ENCODE measurements at regions not wholly inside any gene's neighbourhood (a gene's known extent, or its start where the extent isn't known, plus 50 kb on each side); places are given as distances from the start of the nearest gene placed in this dataset.

DNA sequence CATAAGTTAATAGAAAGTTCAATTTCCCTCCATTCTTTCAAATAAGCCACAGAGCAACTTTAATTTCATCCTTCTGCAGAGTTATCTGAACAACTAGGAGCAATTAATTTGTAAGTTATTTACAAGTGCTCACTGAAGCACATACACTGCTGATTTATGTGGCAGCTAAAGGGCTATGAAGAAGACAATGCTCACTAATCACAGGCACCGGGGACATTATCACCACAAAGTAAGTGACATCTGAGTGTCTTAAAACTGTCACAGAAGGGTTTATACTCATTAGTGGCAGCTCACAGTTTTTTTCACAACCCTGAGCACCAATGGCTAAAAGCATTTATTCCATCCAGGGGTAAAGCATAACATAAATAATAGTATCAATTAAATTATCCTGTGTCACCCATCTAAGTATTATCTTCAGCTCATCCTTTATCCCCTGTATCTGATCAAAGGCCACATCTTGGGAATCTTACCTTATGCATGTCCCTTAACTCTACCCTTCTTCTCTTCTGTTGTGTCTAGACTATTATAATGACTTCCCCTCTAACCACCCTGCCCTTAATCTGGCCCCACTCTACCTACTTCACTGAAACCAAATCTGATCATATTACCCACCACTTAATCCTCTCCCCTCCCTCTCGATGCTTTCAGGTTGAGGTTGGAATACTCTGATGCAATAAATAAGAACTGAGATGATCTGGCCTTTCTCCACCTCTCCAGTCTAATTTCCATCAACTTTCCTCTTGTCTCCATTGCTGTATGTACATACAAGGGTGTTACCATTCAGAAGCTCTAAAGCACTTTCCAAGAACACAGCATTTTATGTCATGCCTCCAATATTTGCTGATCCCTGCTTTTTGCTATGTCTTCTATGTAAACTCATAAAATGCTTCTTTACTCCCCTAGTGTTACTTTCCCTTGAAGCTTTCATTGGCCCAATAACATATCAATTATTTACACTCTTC lies 252.7 kb downstream of the CASP12 start:
- TF ChIP-seq, protein P1, sequence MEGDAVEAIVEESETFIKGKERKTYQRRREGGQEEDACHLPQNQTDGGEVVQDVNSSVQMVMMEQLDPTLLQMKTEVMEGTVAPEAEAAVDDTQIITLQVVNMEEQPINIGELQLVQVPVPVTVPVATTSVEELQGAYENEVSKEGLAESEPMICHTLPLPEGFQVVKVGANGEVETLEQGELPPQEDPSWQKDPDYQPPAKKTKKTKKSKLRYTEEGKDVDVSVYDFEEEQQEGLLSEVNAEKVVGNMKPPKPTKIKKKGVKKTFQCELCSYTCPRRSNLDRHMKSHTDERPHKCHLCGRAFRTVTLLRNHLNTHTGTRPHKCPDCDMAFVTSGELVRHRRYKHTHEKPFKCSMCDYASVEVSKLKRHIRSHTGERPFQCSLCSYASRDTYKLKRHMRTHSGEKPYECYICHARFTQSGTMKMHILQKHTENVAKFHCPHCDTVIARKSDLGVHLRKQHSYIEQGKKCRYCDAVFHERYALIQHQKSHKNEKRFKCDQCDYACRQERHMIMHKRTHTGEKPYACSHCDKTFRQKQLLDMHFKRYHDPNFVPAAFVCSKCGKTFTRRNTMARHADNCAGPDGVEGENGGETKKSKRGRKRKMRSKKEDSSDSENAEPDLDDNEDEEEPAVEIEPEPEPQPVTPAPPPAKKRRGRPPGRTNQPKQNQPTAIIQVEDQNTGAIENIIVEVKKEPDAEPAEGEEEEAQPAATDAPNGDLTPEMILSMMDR (IDR thresholded peaks at IDR 0.05 in 8 of 11, conservative IDR thresholded peaks at IDR 0.05 in 3 of 11), result no peak
- no peak for TF ChIP-seq POLR2AphosphoS5 (IDR thresholded peaks at IDR 0.05)
